ENCODE measurements at regions not wholly inside any gene's neighbourhood (a gene's known extent, or its start where the extent isn't known, plus 50 kb on each side); places are given as distances from the start of the nearest gene placed in this dataset.
"Not testable (repeated sequence)": the region's sequence is repeated elsewhere in the genome, so short reads cannot be mapped to it uniquely, and the experiment has no call there.

DNA sequence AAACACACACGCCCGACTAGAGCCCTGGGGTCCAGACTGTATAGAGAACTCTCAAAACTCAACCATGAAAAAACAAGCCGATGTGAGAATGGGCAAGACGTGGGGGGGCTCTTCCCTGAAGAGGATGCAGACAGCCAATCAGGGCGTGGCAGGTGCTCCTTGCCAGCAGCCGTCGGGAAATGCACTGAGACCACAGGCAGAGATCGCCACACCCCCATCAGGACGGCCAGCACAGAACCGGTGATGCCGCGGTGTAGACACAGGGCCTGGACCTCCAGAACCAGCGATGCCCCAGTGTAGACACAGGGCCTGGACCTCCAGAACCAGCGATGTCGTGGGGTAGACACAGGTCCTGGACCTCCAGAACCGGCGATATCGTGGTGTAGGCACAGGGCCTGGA lies 169.2 kb downstream of the LAT start:
- no peaks in the 10 kb centered on the region for H3K36me3 ChIP-seq
- H3K9ac ChIP-seq (ENCODE audit: low read depth in 2 of 2, low read length in 2 of 2): no peak overlapping the region
- no peak overlapping the region for H3K27ac ChIP-seq
- DNase-seq: no peak
- intact Hi-C loops (cut with DNase I): no loop called here
- TF ChIP-seq CTCF (IDR thresholded peaks at IDR 0.05): no peak
- H3K4me1 ChIP-seq: no peaks in the 10 kb centered on the region
- no peaks in the 10 kb centered on the region for H3K9me3 ChIP-seq
- no peaks in the 10 kb centered on the region for H3K27me3 ChIP-seq
- no peak overlapping the region for H3K4me3 ChIP-seq

- H3K4me1 ChIP-seq; H3K4me3 ChIP-seq; DNase-seq; H3K9ac ChIP-seq (ENCODE audit: low read depth in 2 of 2, low read length in 2 of 2); H3K9me3 ChIP-seq; H3K27ac ChIP-seq; intact Hi-C loops (cut with DNase I); H3K27me3 ChIP-seq; H3K36me3 ChIP-seq: not testable (repeated sequence)
Measured at GRCh38 chr16:29153307-29153706, 168.5 kb downstream of the LAT start.

DNA sequence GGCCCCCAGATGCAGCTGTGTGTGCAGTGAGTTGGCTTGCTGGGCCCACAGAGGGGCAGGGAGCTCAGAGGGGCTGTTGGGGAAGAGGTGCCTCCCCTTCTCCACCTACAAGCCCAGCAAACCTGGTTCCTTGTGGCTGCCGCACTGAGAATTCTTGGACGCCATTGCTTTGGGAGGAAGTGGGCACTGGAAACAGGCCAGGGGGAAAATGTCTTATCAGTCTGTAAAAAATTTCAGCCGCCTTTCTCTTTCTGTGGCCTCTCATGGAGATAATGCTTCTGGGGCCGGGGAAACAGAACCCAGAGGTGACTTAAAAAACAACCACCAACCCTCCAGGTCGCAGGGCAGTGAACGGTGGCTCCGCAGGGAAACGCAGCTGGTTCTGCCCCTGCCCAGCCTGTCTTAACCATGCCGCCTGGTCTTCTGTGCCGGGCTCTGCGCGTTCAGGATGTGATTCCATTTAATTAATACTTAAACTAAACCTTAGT lies 167.7 kb downstream of the LAT start:
- H3K4me1 ChIP-seq; H3K27ac ChIP-seq; intact Hi-C loops (cut with DNase I); H3K27me3 ChIP-seq; DNase-seq; H3K9me3 ChIP-seq; H3K36me3 ChIP-seq; H3K9ac ChIP-seq (ENCODE audit: low read depth in 2 of 2, low read length in 2 of 2); H3K4me3 ChIP-seq: not testable (repeated sequence)

DNA sequence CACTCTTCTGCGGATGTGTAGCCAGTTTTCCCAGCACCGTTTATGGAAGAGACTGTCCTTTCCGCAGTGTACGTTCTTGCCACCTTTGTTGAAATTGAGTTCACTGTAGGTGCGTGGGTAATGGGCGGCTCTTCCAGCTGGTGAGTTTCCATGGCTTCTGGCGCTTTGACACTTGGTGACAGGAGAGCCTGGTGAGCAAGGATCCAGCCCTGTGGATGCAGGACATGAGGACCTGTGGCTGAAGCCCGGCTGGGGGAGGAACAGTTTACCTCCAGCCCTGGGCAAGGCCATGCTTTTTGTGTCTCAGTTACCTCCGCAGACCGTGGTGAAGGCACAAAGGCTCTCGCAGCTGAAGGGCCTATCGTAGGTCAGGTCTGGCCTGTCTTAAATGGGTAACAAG lies 166.5 kb downstream of the LAT start:
- Histone ChIP-seq H3K4me3 (no peak overlapping the region), H3K27me3 (no peaks in the 10 kb centered on the region), H3K9me3 (no peaks in the 10 kb centered on the region), H3K36me3 (no peaks in the 10 kb centered on the region), H3K4me1 (no peaks in the 10 kb centered on the region), H3K27ac (no peak overlapping the region), H3K9ac (ENCODE audit: low read depth in 2 of 2, low read length in 2 of 2) (no peak overlapping the region)
- TF ChIP-seq CTCF (IDR thresholded peaks at IDR 0.05): no peak
- DNase-seq: no peak
- intact Hi-C loops (cut with DNase I): no loop called here

- DNase-seq; H3K36me3 ChIP-seq; H3K27me3 ChIP-seq; H3K9ac ChIP-seq (ENCODE audit: low read depth in 2 of 2, low read length in 2 of 2); intact Hi-C loops (cut with DNase I); H3K9me3 ChIP-seq; H3K4me3 ChIP-seq; H3K27ac ChIP-seq; H3K4me1 ChIP-seq: not testable (repeated sequence)
Measured at GRCh38 chr16:29149912-29150311, 165.1 kb downstream of the LAT start.

GRCh38 chr16:29148867-29149272 lies 164.0 kb downstream of the LAT start:
- H3K27me3 ChIP-seq: no peaks in the 10 kb centered on the region
- H3K9ac ChIP-seq (ENCODE audit: low read depth in 2 of 2, low read length in 2 of 2): no peak overlapping the region
- H3K4me1 ChIP-seq: no peaks in the 10 kb centered on the region
- H3K27ac ChIP-seq: no peak overlapping the region
- no peaks in the 10 kb centered on the region for H3K9me3 ChIP-seq
- DNase-seq: peak; percentile 46
- no peaks in the 10 kb centered on the region for H3K36me3 ChIP-seq
- TF ChIP-seq CTCF (IDR thresholded peaks at IDR 0.05): no peak
- no peak overlapping the region for H3K4me3 ChIP-seq
- intact Hi-C loops (cut with DNase I): no loop called here

DNA sequence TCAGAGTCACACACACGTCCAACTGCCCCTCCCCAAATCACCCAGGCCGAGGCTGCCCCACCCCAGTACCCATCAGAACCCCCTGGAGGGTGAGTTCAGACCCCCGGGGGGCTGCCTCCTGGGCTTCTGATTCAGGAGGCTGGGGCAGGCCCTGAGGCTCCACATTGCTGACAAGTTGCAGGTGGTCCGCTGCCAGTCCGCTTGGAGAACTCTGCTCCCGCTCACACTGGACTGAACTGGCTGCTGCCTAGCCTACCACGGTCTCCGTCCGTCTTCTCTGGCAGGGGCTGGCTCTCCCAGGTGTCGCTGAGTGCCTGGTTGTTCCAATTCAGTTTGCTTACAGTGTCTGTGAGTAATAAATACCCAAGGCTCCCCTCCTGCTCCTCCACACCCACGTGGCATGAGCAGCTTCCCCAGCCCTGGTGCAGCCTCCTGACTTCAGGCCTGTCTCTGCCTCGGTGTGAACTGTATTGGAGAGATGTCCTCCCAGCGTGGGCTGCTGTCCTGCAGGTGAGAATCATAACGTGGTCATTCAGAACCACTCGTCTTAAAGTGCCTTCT lies 163.4 kb downstream of the LAT start:
- Histone ChIP-seq H3K9ac (ENCODE audit: low read depth in 2 of 2, low read length in 2 of 2) (no peak overlapping the region), H3K27ac (no peak overlapping the region), H3K9me3 (no peaks in the 10 kb centered on the region), H3K36me3 (no peaks in the 10 kb centered on the region), H3K4me1 (no peaks in the 10 kb centered on the region), H3K4me3 (no peak overlapping the region), H3K27me3 (no peaks in the 10 kb centered on the region)
- intact Hi-C loops (cut with DNase I): no loop called here
- TF ChIP-seq CTCF (IDR thresholded peaks at IDR 0.05): no peak
- no peak for DNase-seq

DNA sequence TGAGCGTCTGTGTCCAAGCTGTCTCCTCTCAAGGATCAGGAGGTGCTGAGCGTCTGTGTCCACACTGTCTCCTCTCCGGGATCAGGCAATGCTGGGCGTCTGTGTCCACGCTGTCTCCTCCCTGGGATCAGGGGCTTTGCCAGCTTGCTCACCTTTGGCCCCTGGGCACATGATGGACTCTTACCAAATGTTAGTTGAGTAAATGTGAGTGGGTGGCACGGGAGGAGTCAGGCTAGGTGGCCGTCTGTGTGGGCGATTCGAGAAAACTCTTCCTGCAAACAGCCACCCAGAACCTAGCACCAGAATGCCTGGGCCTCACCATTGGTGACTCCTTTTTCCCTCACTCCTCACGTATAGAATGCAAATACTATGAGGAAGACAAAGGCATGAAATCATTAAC lies 162.9 kb downstream of the LAT start:
- H3K4me3 ChIP-seq; intact Hi-C loops (cut with DNase I); H3K9me3 ChIP-seq; H3K9ac ChIP-seq (ENCODE audit: low read depth in 2 of 2, low read length in 2 of 2); H3K27ac ChIP-seq; DNase-seq; H3K36me3 ChIP-seq; H3K27me3 ChIP-seq; H3K4me1 ChIP-seq: not testable (repeated sequence)

DNA sequence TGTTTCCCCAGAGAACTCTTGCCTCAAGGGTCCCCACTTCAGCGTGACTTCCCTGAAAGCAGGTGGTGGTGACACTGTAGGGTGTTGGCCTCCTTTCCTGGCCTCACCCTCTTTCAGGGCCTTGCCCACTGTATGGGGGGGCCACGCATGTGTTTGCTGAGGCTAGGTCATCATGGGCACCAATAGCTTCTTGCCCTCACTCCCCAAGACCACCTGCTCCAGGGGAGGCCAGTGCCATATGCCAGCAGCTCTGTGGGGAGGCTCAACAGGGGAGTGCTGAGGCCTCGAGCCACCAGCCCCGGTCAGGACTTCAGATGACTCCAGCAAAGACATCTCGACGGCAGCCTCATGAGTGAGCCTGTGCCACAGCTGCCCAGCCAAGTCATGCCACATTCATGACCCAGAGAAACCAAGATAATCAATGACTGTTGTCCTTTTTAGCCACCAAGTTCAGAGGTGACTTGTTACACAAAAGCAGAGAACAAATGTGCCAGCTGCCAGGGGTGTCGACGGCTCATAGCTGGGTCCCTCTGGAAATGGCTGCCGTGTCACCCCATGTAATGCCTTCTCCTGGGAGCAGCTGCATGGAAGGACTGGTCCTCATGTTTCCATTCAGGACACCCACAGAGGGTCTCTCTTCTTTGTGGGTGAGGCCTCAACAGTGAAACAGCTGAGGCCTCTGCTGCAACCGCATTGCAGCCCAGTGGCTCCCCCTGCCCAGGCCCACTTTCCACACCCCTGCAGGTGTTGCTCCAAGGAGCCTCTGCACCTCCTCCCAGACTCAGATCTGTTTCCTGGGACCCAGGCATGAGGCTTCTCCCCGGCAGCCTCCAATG lies 162.2 kb downstream of the LAT start:
- H3K27me3 ChIP-seq; H3K27ac ChIP-seq; H3K9ac ChIP-seq (ENCODE audit: low read depth in 2 of 2, low read length in 2 of 2); H3K36me3 ChIP-seq; H3K4me1 ChIP-seq; DNase-seq; H3K4me3 ChIP-seq; H3K9me3 ChIP-seq; intact Hi-C loops (cut with DNase I): not testable (repeated sequence)

All from colonic mucosa (tissue), 4 donors.